AG04449 (cell line): ENCODE measurements at regions not wholly inside any gene's neighbourhood (a gene's known extent, or its start where the extent isn't known, plus 50 kb on each side); places are given as distances from the start of the nearest gene placed in this dataset.

Experiments
- CTCF ChIA-PET: fragments of 350-600 bp; formaldehyde crosslinking; extraction: SDS; loops from one replicate; lab custom pipeline; 2021; ENCODE audit warnings: antibody characterized with exemption; lab: Yijun Ruan, JAX
- POLR2A ChIA-PET: fragments of 400-600, 350-600 bp; formaldehyde crosslinking; extraction: SDS; loops from one replicate; lab custom pipeline; 2020; ENCODE audit warnings: antibody characterized with exemption, inconsistent platforms; lab: Yijun Ruan, JAX
- DNase-seq: peaks from one replicate; pipeline ENCODE4 v3.0.0-alpha.2; 2010; ENCODE audit warnings: low read depth, low spot score
- H3K4me3 ChIP-seq: 2 replicates; pipeline ENCODE4 v1.5.1; 2011; ENCODE audit warnings: low read depth, mild to moderate bottlenecking, control low read depth, low read length
- CTCF ChIP-seq: IDR thresholded peaks from one replicate; pipeline ENCODE4 v1.5.1; 2011; ENCODE audit warnings: mild to moderate bottlenecking, moderate library complexity, low read length, control low read depth, inconsistent platforms; ENCODE audit not compliant: insufficient read depth; ENCODE audit errors: missing control alignments

GRCh38 chr6:96276305-96276704 is 245.3 kb upstream of the UFL1 start:
- DNase-seq = no peak
- no peak for TF ChIP-seq CTCF
- H3K4me3 ChIP-seq = no peak overlapping the region
- POLR2A ChIA-PET = no interaction called here
- CTCF ChIA-PET = no interaction called here

- ChIA-PET POLR2A (no interaction called here), CTCF (no interaction called here)
- DNase-seq = no peak
- no peak overlapping the region for H3K4me3 ChIP-seq
- TF ChIP-seq CTCF = no peak
Observed at GRCh38 chr6:96276856-96277255, 244.8 kb upstream of the UFL1 start.

GRCh38 chr6:96279084-96279483 is 242.5 kb upstream of the UFL1 start:
- ChIA-PET CTCF (no interaction called here), POLR2A (no interaction called here)
- no peak for DNase-seq
- no peak overlapping the region for H3K4me3 ChIP-seq
- TF ChIP-seq CTCF = no peak

DNA sequence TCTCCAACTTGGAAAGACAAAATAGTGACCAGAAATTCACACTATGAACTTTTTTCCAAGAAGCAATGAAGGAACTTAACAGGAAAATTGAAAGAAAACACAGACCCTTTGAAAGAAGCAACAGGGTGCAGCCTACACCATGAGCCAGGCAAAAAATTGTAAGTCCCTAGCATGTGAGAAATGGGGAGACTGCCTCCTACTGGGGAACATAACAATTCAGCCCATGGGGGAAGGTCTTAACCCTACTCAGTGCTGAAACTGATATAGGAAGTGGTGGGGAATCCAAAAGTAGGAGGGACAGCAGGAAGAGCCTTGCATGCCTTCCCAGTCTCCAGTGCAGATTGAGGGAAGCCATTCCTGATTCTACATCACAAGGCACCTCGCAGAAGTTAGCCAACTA is 235.1 kb upstream of the UFL1 start:
- CTCF ChIA-PET = no interaction called here

DNA sequence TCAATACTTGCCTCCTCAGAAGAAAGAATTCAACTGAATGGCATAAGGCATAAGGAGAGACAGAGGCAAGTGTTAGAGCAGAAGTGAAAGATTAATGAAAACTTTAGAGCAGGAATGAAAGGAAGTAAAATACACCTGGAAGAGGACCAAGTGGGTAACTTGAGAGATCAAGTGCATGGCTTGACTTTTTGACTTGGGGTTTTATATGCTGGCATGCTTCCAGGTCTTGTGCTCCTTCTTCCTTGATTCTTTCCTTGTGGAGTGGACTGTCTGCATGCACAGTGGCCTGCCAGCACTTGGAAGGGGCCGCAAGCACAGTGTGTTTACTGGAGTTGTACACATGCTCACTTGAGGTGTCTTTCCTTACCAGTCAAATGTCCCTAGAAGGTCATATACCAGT is 222.1 kb upstream of the UFL1 start:
- CTCF ChIA-PET = no interaction called here
- DNase-seq = no peak
- POLR2A ChIA-PET = no interaction called here
- H3K4me3 ChIP-seq = no peak overlapping the region
- TF ChIP-seq CTCF = no peak

More for the DNA sequence above, 235.1 kb upstream of the UFL1 start:
- TF ChIP-seq CTCF = no peak
- H3K4me3 ChIP-seq = no peak overlapping the region
- POLR2A ChIA-PET = no interaction called here
- DNase-seq = no peak

DNA sequence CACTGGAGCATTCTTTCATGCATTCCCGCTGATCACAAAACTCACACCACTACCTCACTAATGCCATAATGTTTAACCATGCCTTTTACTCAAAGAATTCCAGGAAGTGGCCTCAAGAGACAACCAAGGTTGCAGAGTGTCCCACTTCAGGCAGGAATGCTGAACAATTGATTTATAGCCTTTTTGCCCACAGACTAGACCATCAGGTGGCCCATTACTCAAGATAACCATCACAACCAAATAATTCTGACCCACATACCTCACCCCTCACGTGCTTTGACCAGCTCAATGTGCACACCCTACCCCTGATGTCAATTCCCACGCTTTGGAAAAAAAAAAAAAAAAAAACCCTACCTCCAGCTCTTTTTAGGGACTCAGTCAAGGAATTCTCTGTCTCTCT is 220.6 kb upstream of the UFL1 start:
- POLR2A ChIA-PET = no interaction called here
- CTCF ChIA-PET = no interaction called here
- TF ChIP-seq CTCF = no peak
- DNase-seq = no peak
- no peak overlapping the region for H3K4me3 ChIP-seq
